ENCODE measurements at regions not wholly inside any gene's neighbourhood (a gene's known extent, or its start where the extent isn't known, plus 50 kb on each side); places are given as distances from the start of the nearest gene placed in this dataset.
"Not testable (repeated sequence)": the region's sequence is repeated elsewhere in the genome, so short reads cannot be mapped to it uniquely, and the experiment has no call there.

- no peak for DNase-seq (ENCODE audit: low read depth in 2 of 2)
Measured at GRCh38 chr15:56568466-56569167, 103.7 kb upstream of the MNS1 start.

- DNase-seq (ENCODE audit: low read depth in 2 of 2), result no peak
Measured at GRCh38 chr15:56557415-56557814, 92.5 kb upstream of the MNS1 start.

DNA sequence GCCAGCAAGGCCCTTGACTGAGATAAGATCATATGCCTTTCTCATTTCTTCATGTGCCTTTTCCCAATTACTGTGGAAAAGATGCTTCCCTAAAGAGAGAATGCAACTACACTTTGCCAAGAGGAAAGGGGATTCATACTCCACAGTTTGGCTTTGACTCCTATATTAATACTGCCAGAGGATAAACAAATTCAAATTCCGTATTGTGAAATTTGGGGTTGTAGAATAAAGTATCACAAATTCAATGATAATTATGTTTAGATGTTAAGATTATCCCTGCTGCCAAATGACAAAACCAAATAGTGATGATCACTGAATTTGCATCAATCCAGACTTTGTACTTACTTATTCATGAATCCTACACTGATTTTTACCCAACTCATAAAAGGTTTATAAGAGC is 88.5 kb upstream of the MNS1 start:
- DNase-seq (ENCODE audit: low read depth in 2 of 2), result no peak

DNA sequence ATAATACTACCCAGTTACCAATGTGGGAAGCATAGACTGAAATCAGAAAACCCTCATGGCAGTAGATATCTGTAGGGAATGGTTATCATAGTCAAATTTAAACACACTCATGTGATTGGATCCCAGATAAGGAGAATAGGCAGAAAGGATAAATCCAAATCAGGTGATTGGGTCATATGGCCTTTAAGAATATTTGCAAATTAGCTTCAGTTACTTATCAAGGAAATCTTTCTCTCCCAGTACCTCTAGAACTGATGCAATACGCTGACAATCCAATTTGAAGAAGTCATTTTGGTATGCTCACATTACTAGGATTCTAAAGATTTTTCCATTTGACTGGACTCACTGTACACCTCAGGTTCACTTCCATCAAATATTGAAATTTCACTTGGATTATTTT is 87.7 kb upstream of the MNS1 start:
- DNase-seq (ENCODE audit: low read depth in 2 of 2), result no peak

DNA sequence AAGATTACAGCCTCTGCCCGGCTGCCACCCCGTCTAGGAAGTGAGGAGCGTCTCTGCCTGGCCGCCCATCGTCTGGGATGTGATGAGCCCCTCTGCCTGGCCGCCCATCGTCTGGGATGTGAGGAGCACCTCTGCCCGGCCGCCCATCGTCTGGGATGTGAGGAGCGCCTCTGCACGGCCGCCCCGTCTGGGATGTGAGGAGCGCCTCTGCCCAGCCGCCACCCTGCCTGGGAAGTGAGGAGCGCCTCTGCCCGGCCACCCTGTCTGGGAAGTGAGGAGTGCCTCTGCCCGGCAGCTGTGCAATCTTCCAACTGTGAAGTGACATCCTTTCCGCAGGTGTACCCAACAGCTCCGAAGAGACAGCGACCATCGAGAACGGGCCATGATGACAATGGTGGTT is 75.6 kb upstream of the MNS1 start:
- DNase-seq (ENCODE audit: low read depth in 2 of 2), result not testable (repeated sequence)

DNA sequence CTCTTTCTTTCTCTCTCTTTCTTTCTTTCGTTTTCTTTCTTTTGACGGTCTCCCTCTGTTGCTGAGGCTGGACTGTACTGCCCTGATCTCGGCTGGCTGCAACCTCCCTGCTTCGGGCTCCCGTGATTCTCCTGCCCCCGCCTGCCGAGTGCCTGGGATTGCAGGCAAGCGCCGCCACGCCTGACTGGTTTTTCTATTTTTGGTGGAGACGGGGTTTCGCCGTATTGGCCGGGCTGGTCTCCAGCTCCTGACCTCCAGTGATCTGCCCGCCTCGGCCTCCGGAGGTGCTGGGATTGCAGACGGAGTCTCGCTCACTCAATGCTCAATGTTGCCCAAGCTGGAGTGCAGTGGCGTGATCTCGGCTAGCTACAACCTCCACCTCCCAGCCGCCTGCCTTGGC is 75.2 kb upstream of the MNS1 start:
- not testable (repeated sequence) for DNase-seq (ENCODE audit: low read depth in 2 of 2)

- DNase-seq (ENCODE audit: low read depth in 2 of 2), result no peak
Measured at GRCh38 chr15:56538901-56539545, 74.1 kb upstream of the MNS1 start.

- DNase-seq (ENCODE audit: low read depth in 2 of 2), result peak in 1 of 2 donors; percentile 26
Measured at GRCh38 chr15:56537881-56538280, 72.9 kb upstream of the MNS1 start.

GRCh38 chr15:56534728-56535127 is 69.8 kb upstream of the MNS1 start:
- DNase-seq (ENCODE audit: low read depth in 2 of 2), result no peak

DNA sequence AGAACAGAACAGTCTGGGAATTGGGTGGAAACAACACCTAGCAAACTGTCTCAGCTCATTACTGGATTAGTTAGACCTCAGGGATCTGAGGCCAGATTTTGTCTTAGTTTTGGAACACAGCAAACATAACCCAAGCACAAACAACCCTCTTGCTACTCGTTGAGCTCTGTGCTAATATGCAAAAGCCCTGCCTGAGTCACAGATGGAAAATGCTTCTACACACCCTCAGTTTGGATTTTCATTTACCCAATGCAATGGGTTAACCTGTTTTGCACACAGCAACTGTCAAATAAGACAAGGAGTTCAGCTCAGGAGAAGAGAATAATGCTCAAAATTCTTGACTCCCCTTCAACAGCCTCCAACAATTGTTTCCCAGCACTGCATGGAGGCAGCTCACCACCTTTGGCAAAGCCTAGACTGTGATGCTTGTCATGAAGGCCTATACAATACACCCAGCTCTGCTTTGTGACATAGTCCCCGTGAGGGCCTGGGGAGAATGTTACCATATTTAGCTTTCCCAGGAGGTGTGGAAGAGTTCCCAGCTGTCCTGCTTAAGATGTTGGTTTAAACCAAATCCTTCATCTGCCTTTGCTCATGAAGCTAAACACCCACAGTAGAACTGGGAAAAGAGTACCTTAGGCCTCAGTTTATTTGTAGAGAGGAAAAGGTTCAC is 68.9 kb upstream of the MNS1 start:
- DNase-seq (ENCODE audit: low read depth in 2 of 2), result no peak

DNA sequence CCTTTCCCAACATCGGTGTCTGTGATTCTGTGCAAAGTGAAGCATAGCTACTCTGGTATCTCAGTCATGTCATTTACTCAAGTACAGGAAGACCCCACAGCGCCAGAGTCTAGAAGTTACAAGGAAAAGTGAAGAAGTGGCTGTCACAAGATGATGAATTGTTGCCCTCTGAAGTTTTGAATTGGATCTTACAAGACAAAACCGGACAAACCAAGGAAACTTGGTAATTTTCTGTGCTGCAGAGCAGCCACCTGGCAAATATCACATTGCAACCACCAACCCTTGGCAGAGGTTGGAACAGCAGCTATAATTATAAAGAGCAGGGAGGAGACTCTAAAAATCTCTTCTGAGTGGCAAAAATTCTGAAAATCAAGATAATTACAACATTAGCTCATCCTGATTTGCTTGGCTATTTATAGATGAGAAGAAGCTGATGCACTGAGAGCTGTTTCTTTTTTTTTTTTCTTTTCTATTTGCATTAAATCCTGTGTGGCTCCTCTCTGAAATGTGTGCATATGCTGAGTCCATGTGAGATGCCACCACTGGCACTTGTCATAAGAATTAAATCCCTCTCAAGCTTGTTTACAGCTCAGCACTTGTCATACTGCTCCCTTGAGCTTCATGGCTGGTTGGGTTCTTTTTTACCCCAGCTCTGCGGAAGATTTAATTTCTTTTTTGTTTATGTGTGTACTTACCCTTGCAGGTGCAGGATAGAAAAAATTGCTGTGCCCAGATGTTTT is 68.0 kb upstream of the MNS1 start:
- DNase-seq (ENCODE audit: low read depth in 2 of 2), result no peak

GRCh38 chr15:56530157-56530556 is 65.2 kb upstream of the MNS1 start:
- no peak for DNase-seq (ENCODE audit: low read depth in 2 of 2)

DNA sequence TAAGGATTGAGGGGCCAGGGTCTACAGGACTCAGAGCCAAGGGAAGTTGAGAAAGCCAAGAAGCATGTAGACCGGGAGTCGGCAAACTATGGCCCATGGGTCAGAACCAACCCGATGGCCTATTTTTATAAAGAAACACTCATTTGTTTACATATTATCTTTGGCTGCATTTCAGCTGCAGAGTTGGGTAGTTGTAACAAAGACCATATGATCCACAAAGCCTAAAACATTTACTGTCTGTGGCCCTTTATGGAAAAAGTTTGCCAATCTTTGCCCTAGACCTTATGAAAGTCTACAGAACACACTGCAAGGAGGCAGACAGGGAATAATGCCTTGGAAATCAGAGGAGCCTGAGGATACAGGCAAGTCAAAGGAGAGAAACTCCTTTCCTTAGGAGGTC is 63.2 kb upstream of the MNS1 start:
- DNase-seq (ENCODE audit: low read depth in 2 of 2), result no peak

GRCh38 chr15:56524915-56525314 is 60.0 kb upstream of the MNS1 start:
- no peak for DNase-seq (ENCODE audit: low read depth in 2 of 2)

GRCh38 chr15:56523521-56523920 is 58.6 kb upstream of the MNS1 start:
- no peak for DNase-seq (ENCODE audit: low read depth in 2 of 2)

GRCh38 chr15:56519000-56519399 is 54.1 kb upstream of the MNS1 start:
- no peak for DNase-seq (ENCODE audit: low read depth in 2 of 2)
